ENCODE measurements at regions not wholly inside any gene's neighbourhood (a gene's known extent, or its start where the extent isn't known, plus 50 kb on each side); places are given as distances from the start of the nearest gene placed in this dataset.

GRCh38 chr2:14459786-14460325, 172.7 kb upstream of the LRATD1 start:
- WGBS (ENCODE audit: insufficient coverage, insufficient replicate concordance, low lambda C conversion rate, missing lambda C conversion rate) = 0% methylated on average over 1 of the region's 1 CpG
- ChIA-PET CTCF (no interaction called here), SMC1A (ENCODE audit: uncharacterized antibody, unreplicated experiment) (no interaction called here), POLR2A (no interaction called here), RAD21 (ENCODE audit: unreplicated experiment) (no interaction called here)
- H2AFZ ChIP-seq (ENCODE audit: control insufficient read depth, low read depth, low read length) = no peak overlapping the region
- H3K27ac ChIP-seq (ENCODE audit: control insufficient read depth, insufficient read depth) = no peak overlapping the region
- no peaks in the 10 kb centered on the region for H3K4me1 ChIP-seq (ENCODE audit: control insufficient read depth, insufficient read depth, low read length)
- no peak overlapping the region for H3K4me2 ChIP-seq (ENCODE audit: control insufficient read depth, insufficient read depth)
- intact Hi-C loops (cut with micrococcal nuclease; ENCODE audit: unreplicated experiment) (no loop called here), in situ Hi-C loops (cut with MboI) (no loop called here)
- H3K79me2 ChIP-seq (ENCODE audit: control insufficient read depth, insufficient read depth, low read length) = no peaks in the 10 kb centered on the region
- TF ChIP-seq SMAD1 (IDR thresholded peaks at IDR 0.05; ENCODE audit: low read depth, partially characterized antibody) (no peak), HCFC1 (IDR thresholded peaks at IDR 0.05; ENCODE audit: low read length) (no peak), ELK1 (IDR thresholded peaks at IDR 0.05; ENCODE audit: low read depth, low read length) (no peak), POU2F2 (IDR thresholded peaks at IDR 0.05; ENCODE audit: borderline replicate concordance, low read depth, low read length) (no peak), NFXL1 (IDR thresholded peaks at IDR 0.05; ENCODE audit: borderline replicate concordance) (no peak), FOS (IDR thresholded peaks at IDR 0.05; ENCODE audit: borderline replicate concordance, extremely low read depth, insufficient read length) (no peak), NFIC (IDR thresholded peaks at IDR 0.05; ENCODE audit: low read depth, low read length) (no peak), NRF1 (conservative IDR thresholded peaks at IDR 0.05; ENCODE audit: low read depth, low read length) (no peak), CREM (IDR thresholded peaks at IDR 0.05; ENCODE audit: low read depth) (no peak), JUND (IDR thresholded peaks at IDR 0.05; ENCODE audit: low read depth, low read length) (no peak), ZNF24 (IDR thresholded peaks at IDR 0.05) (no peak), SKIL (IDR thresholded peaks at IDR 0.05; ENCODE audit: low read depth, poor library complexity, severe bottlenecking) (no peak)
- H3K4me3 ChIP-seq = no peak overlapping the region
- no TSS peak for BruUV-seq (replicated peaks)
- H3K9me3 ChIP-seq (replicated peaks; ENCODE audit: control insufficient read depth, insufficient read depth, low read length) = no peaks in the 10 kb centered on the region; the same call in 2 of the 3 replicates
- ATAC-seq = no peak
- no peaks in the 10 kb centered on the region for H3K27me3 ChIP-seq (replicated peaks in 1 of 2; ENCODE audit: control insufficient read depth in 2 of 2, insufficient read depth in 2 of 2, low read length in 1 of 2)
- no peaks in the 10 kb centered on the region for H3K36me3 ChIP-seq (ENCODE audit: control insufficient read depth in 2 of 2, insufficient read depth in 2 of 2, low read length in 1 of 2)
- no peak for FAIRE-seq
- no peak overlapping the region for H3K9ac ChIP-seq (ENCODE audit: control insufficient read depth, insufficient read depth, low read length)
- DNase-seq (ENCODE audit: low read depth, low spot score) = no peak
- no peaks in the 10 kb centered on the region for H4K20me1 ChIP-seq (ENCODE audit: control insufficient read depth, insufficient read depth)
